Renal cortex interstitium (tissue), 11 donors: ENCODE measurements at regions not wholly inside any gene's neighbourhood (a gene's known extent, or its start where the extent isn't known, plus 50 kb on each side); places are given as distances from the start of the nearest gene placed in this dataset.
"Not testable (repeated sequence)": the region's sequence is repeated elsewhere in the genome, so short reads cannot be mapped to it uniquely, and the experiment has no call there.

ENCODE experiments used
- DNase-seq, 11 donors: peaks; one replicate each; pipeline ENCODE4 v3.0.0-alpha.2; 2013; ENCODE audit warnings: low read depth in 9 of 11, low spot score in 4 of 11; ENCODE audit errors: extremely low read depth in 1 of 11

GRCh38 chrX:2640436-2641150 is 50.5 kb upstream of the CD99 start:
- no peak for DNase-seq

GRCh38 chrX:2638279-2638678 is 52.8 kb upstream of the CD99 start:
- DNase-seq, result no peak

DNA sequence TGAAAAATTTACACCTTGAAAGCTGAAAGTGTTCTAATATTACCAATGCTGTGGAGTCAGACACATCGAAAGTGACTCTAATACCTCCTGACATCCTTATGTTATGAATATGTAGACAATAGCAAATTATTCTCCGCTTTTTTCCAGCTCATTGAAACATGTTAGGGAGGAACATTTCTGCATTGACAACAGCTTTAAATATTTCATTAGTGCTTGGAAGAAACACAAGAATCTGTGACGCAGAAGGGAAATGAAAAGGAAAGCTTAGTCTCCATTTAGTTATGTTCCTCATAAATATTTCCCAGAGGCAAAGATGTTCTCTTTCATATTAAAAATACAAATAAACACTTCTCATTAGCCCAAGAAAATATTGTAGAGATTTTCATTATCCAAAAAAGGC is 55.8 kb upstream of the CD99 start:
- no peak for DNase-seq

- no peak for DNase-seq
Measured at GRCh38 chrX:2632533-2633504, 58.3 kb upstream of the CD99 start.

DNA sequence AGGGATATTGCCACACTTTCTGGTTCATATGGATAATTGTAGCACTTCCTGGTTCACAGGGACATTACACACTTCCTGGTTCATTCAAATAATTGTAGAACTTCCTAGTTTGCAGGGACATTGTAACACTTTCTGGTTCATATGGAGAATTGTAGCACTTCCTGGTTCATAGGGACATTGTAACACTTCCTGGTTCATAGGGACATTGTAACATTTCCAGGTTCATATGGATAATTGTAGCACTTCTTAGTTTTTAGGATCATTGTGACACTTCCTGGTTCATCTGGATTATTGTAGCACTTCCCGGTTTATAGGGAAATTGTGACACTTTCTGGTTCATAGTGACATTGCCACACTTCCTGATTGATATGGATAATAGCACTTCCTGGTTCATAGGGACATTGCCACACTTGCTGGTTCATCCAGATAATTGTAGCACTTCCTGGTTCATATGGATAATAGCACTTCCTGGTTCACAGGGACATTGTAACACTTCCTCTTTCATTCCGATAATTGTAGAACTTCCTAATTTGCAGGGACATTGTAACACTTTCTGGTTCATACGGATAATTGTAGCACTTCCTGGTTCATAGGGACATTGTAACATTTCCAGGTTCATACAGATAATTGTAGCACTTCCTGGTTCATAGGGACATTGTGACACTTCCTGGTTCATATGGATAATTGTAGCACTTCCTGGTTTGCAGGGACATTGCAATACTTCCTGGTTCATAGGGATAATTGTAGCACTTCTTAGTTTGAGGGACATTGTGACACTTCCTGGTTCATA is 59.2 kb upstream of the CD99 start:
- no peak for DNase-seq

DNA sequence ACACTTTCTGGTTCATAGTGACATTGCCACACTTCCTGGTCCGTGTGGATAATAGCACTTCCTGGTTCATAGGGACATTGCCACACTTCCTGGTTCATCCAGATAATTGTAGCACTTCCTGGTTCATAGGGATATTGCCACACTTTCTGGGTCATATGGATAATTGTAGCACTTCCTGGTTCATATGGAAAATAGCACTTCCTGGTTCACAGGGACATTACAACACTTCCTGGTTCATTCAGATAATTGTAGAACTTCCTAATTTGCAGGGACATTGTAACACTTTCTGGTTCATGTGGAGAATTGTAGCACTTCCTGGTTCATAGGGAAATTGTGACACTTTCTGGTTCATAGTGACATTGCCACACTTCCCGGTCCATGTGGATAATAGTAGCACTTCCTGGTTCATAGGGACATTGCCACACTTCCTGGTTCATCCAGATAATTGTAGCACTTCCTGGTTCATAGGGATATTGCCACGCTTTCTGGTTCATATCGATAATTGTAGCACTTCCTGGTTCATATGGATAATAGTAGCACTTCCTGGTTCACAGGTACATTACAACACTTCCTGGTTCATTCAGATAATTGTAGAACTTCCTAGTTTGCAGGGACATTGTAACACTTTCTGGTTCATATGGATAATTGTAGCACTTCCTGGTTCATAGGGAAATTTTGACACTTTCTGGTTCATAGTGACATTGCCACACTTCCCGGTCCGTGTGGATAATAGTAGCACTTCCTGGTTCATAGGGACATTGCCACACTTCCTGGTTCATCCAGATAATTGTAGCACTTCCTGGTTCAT is 60.0 kb upstream of the CD99 start:
- not testable (repeated sequence) for DNase-seq

DNA sequence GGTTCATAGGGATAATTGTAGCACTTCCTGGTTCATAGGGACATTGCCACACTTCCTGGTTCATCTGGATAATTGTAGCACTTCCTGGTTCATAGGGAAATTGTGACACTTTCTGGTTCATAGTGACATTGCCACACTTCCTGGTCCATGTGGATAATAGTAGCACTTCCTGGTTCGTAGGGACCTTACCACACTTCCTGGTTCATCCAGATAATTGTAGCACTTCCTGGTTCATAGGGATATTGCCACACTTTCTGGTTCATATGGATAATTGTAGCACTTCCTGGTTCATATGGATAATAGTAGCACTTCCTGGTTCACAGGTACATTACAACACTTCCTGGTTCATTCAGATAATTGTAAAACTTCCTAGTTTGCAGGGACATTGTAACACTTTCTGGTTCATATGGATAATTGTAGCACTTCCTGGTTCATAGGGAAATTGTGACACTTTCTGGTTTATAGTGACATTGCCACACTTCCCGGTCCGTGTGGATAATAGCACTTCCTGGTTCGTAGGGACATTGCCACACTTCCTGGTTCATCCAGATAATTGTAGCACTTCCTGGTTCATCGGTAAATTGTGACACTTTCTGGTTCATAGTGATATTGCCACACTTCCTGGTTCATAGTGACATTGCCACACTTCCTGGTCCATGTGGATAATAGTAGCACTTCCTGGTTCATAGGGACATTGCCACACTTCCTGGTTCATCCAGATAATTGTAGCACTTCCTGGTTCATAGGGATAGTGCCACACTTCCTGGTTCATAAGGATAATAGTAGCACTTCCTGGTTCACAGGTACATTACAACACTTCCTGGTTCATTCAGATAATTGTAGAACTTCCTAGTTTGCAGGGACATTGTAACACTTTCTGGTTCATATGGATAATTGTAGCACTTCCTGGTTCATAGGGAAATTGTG is 60.8 kb upstream of the CD99 start:
- DNase-seq, result not testable (repeated sequence)

DNA sequence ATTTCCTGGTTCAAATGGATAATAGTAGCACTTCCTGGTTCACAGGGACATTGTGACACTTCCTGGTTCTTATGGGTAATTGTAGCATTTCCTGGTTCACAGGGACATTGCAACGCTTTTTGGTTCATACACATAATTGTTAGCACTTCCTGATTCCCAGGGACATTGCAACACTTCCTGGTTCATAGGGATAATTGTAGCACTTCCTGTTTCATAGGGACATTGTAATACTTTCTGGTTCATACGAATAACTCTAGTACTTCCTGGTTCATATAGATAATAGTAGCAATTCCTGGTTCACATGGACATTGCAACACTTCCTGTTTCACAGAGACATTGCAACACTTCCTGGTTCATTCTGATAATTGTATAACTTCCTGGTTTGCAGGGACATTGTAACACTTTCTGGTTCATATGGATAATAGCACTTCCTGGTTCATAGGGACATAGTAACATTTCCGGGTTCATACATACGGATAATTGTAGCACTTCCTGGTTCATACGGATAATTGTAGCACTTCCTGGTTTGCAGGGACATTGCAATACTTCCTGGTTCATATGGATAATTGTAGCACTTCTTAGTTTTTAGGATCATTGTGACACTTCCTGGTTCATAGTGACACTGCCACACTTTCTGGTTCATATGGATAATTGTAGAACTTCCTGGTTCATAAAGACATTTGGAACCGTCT is 61.6 kb upstream of the CD99 start:
- DNase-seq, result no peak

- no peak for DNase-seq
Measured at GRCh38 chrX:2628751-2629315, 62.3 kb upstream of the CD99 start.

DNA sequence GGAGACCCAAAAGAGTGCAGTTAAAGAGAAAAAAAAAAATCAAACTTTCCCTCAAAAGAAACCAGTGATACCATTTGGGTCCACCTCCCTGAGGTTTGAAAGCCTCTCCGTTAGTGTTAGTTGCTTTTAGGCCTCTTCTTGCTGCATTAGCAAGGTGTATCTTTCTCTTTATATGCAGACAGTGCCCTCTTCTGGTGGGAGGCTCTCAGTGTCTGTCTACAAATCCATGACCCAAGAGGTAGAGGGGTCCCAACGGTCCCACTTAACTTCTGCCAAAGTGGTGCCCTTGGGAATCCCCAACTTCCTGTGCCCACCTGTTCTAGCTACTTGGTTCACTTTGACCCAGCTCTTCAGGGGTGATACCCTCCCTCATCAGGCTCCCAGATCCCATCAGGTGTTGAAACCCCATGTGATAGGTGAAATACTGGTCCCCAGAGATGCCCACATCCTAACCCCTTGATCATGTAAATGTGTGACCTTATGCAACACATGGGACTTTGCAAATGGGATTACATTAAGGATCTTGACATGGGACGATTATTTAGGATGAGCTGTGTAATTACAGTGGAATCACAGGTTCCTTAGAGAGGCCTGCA is 63.7 kb upstream of the CD99 start:
- DNase-seq, result peak in 2 of 11 donors; percentile 27 to 31

GRCh38 chrX:2626750-2627149 is 64.3 kb upstream of the CD99 start:
- DNase-seq, result no peak

DNA sequence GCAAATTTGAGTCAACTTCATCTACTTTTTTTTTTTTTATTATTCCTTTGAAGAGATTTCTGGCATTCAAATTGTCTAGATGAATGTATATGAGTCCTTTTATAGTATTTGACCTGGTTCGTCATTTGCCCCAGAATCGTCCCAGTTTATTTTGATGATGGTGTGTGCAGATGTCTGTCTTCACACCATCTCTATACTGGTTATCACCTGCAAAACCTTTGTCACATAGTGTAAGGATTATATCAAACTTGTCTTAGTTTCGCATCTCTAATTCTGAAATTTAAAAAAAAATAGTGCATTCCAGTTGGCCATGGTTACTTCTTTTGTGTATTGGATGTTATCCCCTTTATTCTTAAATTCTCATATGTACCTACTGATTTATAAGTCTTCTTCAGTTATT is 70.5 kb upstream of the CD99 start:
- DNase-seq, result no peak

DNA sequence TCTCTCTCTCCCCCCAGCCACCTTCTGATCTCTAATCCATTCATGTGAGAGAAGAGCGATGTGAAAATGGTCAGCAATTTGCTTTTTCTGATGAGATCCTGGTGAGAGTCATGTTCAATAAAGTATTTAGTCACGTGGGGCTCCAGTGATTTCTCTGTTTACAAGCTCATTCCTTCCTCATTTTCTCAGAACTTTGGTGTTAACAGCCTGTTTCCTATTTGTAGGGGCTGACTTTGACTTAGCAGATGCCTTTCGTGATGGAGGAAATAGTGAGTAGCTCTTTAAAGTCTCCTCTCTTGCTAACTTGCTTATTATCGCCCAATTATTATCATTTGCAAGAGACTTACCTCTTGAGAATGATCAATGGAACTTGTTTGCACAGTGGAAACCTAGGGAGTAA is 72.6 kb upstream of the CD99 start:
- DNase-seq, result no peak

GRCh38 chrX:2614911-2615310 is 76.2 kb upstream of the CD99 start:
- peak in 2 of 11 donors; percentile 26 for DNase-seq

- no peak for DNase-seq
Measured at GRCh38 chrX:2610246-2611170, 80.6 kb upstream of the CD99 start.
